ENCODE measurements at regions not wholly inside any gene's neighbourhood (a gene's known extent, or its start where the extent isn't known, plus 50 kb on each side); places are given as distances from the start of the nearest gene placed in this dataset.

DNA sequence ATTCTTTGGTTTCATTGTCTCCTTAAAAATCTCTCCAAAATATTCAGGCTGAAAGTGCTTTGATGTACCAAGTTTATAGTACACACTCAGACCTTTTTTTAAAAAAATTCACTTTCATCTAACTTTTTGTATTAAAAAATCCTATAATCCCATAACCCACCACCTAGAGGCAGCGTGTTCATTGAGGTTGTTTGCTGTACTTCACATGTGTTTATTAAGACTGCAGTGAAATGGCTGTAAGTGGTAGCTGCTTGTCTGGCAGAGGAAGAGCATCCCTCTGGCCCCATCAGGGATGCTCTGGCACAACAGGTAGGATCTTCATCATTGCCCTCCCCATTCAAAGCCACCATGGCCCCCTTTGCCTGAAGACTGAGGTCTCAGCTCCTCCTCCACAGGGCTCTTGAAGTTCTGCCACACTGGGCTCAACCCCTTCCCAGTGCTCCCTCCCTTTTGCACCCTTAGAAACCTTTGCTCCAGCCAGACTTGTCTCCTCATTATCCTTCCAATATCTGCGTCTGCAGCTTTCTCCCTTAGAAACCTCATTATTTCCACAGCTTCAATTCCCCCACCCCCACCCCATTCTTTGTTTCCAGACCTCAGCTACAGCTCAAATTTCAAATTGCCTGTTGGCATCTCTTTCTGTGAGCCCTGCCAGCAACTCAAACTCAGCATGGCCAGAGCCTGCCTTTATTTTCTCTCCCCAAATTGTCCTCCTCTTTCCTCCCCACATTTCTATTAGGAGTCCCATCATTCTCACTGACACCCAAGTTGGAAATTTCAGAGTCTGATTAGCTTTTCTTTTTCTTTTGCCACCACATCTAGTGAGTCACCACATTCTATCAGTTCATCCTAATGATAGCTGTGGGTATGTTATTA, 369.6 kb upstream of the USP24 start:
- DNase-seq (no peak), ATAC-seq (no peak)
- Mint-ChIP-seq H3K36me3 (ENCODE audit: insufficient read depth) (no peaks in the 10 kb centered on the region), H3K9me3 (no peaks in the 10 kb centered on the region), H3K4me1 (ENCODE audit: low read depth) (no peaks in the 10 kb centered on the region), H3K4me3 (no peak overlapping the region), H3K27me3 (ENCODE audit: low read depth) (peaks cover 11% of the 10 kb centered on the region)

DNA sequence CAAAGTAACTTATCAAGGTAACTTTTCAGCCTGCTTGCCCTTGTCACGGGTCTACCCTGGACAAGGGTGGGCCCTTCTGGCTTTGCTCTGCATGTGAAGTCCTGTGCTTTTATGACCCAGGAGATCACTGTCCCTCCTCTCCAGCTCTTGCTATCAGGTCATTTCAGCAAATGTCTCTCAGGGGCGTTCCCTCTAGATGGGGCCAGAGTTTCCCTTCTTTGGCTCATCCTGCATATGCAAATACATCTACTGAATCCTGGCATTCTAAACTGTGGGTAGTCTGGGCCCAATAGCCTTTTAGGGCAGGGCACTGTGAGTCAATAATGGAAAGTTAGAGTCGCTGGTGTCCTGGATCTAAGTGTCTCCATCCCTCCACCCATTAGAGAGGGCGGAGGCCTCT, 366.9 kb upstream of the USP24 start:
- Mint-ChIP-seq H3K4me1 (ENCODE audit: low read depth) (no peaks in the 10 kb centered on the region), H3K36me3 (ENCODE audit: insufficient read depth) (no peaks in the 10 kb centered on the region), H3K4me3 (no peak overlapping the region), H3K27me3 (ENCODE audit: low read depth) (peaks cover 11% of the 10 kb centered on the region), H3K9me3 (no peaks in the 10 kb centered on the region)
- ATAC-seq = no peak
- DNase-seq = no peak

DNA sequence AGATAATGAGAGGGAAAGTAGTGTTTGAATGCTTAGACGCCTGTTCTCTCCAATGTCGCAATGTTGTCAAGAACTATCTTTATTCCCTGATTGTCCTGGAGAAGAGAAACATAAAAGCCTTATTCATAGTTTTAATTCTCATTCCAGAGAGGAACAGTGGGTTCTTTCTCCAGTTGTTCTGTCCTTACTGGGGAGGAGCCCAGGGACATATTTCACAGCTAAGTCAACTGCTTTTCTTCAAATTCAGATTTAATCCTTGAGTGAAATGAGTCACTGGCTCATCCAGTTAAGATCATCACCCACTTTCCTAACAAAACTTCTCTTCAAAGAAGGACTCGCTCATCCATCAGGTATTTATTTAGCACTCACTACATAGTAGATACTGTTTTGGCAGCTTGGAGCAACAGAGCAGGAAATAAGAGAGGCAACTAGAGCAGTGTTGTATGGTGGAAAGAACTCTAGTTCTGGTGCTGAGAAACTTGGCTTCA, 365.7 kb upstream of the USP24 start:
- H3K36me3 Mint-ChIP-seq (ENCODE audit: insufficient read depth) = no peaks in the 10 kb centered on the region
- no peaks in the 10 kb centered on the region for H3K4me1 Mint-ChIP-seq (ENCODE audit: low read depth)

DNA sequence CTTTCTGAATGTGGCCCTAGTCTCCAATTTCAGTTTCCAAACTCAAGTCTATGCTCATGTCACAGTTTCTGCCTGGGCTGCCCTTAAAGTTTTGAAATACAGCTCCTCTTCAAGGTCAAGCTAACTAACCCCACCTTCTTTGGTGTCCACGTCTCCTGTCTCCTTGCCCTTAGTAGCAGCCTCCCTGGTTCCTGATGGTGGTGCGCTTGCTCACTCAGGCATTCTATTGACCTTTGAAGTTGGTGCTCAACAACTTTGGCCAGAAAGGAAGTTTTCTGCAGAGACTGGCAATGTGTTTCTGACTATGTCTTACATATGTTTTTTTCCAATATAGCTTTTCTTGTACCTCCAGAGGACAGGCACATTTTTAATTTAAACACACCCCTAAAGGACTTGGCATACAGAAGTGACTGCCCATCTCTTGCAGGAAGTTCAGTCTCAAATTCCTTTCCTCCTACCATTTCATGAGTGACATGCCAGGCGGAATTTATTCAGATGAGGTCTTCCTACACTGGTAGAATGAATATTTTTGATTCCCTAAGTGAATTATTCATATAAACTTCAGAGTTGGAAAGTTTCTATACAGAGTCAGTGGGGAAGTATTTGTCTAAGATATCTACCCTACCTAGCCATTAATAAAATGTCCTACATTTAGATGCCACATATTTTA, 364.3 kb upstream of the USP24 start:
- Mint-ChIP-seq H3K9me3 (no peaks in the 10 kb centered on the region), H3K4me3 (no peak overlapping the region)
- ATAC-seq = no peak

More for the DNA sequence above, 365.7 kb upstream of the USP24 start:
- ATAC-seq = no peak
- no peak for DNase-seq
- peaks cover 8% of the 10 kb centered on the region for H3K27me3 Mint-ChIP-seq (ENCODE audit: low read depth)
- no peaks in the 10 kb centered on the region for H3K9me3 Mint-ChIP-seq
- H3K4me3 Mint-ChIP-seq = no peak overlapping the region

DNA sequence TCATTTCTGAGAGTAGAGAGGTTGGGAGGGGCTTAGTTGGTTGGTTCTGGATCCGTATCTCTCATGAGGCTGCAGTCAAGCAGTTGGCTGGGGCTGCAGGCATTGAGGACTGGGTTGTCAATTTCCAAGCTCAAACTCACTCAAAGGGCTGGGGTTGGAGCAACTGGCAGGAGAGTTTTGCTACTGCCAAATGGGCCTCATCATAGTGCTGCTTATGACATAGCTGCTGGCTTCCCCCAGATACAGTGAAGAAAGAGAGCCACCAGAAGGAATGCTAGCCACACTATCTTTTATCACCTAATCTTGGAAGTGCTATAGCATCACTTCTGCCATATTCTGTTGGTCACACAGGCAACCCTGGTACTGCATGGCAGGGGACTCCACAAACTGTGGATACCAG, 363.5 kb upstream of the USP24 start:
- no peaks in the 10 kb centered on the region for H3K9me3 Mint-ChIP-seq
- DNase-seq (no peak), ATAC-seq (no peak)
- no peaks in the 10 kb centered on the region for H3K36me3 Mint-ChIP-seq (ENCODE audit: insufficient read depth)
- H3K4me1 Mint-ChIP-seq (ENCODE audit: low read depth) = no peaks in the 10 kb centered on the region
- H3K27me3 Mint-ChIP-seq (ENCODE audit: low read depth) = peaks cover 8% of the 10 kb centered on the region
- H3K4me3 Mint-ChIP-seq = no peak overlapping the region

More for the DNA sequence above, 364.3 kb upstream of the USP24 start:
- no peak for DNase-seq
- Mint-ChIP-seq H3K27me3 (ENCODE audit: low read depth) (peaks cover 8% of the 10 kb centered on the region), H3K36me3 (ENCODE audit: insufficient read depth) (no peaks in the 10 kb centered on the region), H3K4me1 (ENCODE audit: low read depth) (no peaks in the 10 kb centered on the region)

DNA sequence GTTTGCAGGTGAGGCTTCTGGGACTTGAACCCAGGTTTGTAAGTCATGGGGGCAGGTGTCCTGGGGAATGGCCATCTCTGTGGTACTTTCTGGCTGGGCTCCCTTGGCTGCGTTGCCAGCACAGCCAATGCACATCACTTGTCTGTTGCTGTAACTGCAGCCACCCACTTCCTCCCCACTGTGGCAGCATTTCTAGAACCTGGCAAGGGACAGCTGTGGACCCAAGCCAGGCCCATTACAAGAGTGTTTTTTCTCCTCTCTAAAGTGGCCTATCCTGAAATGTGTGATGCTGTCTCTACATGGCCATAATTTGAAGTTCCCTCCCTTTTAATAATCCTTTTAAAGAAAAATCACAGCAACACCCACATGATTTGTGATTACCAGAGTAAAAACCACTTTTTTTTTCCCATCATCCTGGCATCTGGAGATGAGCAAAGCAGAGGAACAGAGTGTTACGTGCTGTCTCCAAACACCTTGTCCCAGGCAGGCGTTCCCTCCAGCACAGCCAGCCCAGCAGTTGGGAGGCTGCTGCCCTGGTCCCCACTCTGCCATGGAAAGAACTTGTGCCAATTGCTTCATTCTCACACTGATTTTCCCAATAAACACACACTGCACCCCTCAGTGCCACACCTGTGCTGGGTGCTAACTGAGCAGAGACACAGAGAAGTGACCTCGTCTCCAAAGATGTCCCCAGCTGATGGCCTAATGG, 360.6 kb upstream of the USP24 start:
- DNase-seq (no peak), ATAC-seq (no peak)
- no peak overlapping the region for H3K4me3 Mint-ChIP-seq
- H3K36me3 Mint-ChIP-seq (ENCODE audit: insufficient read depth) = no peaks in the 10 kb centered on the region
- H3K27me3 Mint-ChIP-seq (ENCODE audit: low read depth) = peaks cover 8% of the 10 kb centered on the region
- no peaks in the 10 kb centered on the region for H3K9me3 Mint-ChIP-seq
- H3K4me1 Mint-ChIP-seq (ENCODE audit: low read depth) = no peaks in the 10 kb centered on the region

DNA sequence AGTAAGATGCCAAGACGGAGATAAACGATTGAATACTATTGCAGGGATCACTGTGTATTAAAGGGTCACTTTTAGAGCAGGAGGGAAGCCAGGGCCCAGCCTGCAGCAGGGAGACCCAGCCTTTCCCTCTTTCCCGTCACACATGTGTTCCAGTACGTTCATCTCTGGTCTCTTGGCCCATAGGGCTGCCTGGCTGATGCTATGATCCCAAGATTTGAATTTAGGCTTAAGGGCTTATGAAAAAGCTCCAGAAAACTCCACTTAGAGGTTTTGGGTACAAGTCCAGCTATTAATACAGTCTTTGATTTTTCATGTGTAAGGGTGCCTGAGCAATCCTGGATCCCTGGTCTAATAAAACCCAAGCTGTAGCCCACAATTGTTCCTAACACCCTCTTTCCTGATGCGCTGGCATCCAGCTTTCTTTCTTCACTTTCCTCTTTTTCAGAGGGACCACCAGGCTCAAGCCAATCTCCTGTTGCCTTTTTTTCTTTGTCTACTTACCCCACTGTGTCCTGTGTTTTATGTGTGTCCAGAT, 359.6 kb upstream of the USP24 start:
- DNase-seq (no peak), ATAC-seq (no peak)
- H3K4me1 Mint-ChIP-seq (ENCODE audit: low read depth) = no peaks in the 10 kb centered on the region
- H3K27me3 Mint-ChIP-seq (ENCODE audit: low read depth) = peaks cover 6% of the 10 kb centered on the region
- no peaks in the 10 kb centered on the region for H3K36me3 Mint-ChIP-seq (ENCODE audit: insufficient read depth)
- no peaks in the 10 kb centered on the region for H3K9me3 Mint-ChIP-seq
- H3K4me3 Mint-ChIP-seq = no peak overlapping the region

DNA sequence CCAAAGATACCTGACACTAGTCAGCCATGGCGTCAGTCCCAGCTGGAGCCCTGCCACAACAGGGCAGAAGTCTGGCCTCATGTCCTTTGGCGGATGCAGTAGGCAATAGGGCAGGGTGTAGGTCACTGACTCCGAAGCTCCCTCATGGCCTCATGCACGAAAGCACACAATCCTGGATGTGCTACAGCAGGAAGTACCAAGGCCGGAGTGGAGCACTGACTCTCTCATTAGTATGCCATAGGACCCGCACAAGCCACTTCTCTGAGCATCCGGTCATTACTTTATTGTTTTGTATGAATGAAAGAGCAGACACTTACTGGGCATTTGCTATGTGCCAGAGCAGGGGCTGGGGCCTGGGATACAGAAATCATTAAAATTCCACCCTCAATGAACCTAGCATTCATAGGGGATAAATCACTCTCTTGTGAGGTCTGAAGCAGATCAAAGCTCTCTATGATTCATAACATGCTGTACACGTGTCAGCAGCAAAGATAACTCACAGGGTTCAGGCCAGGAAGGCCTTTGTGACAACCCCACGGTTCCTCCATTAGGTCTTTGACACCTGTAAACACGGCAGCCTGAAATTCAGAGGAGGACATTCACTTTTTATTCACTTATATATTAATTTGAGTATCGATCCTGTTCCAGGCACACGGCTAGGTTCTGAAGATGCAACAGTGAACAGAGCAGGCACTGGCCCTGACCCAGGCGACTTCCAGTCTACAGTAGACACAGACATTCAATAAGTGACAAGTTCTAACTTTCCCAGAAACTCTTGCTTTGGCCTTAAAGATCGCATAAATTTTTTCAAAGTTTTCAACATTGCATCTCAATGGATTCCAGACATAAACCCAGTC, 357.9 kb upstream of the USP24 start:
- H3K27me3 Mint-ChIP-seq (ENCODE audit: low read depth) = peaks cover 4% of the 10 kb centered on the region
- H3K4me1 Mint-ChIP-seq (ENCODE audit: low read depth) = no peaks in the 10 kb centered on the region
- ATAC-seq (no peak), DNase-seq (no peak)
- H3K4me3 Mint-ChIP-seq = no peak overlapping the region
- no peaks in the 10 kb centered on the region for H3K9me3 Mint-ChIP-seq
- no peaks in the 10 kb centered on the region for H3K36me3 Mint-ChIP-seq (ENCODE audit: insufficient read depth)

DNA sequence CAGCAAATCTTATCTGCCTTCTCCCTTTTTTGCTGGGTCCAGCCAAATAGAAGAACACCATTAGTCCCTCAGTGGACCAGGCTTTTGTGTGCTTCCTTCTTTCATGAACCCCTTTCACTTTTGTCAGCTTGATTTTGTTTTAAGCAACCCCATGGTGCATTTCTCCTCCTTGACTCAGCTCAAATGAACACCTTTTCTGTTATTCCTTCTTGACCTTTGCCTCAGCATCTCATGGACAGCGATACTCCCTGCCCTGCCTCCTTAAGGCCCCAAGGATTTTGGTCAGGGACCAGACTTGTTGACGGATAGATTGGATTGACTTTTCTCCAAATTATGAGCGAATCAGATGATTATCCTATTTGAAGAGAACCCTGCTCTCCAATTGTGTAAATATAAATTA, 356.6 kb upstream of the USP24 start:
- no peak for DNase-seq
- no peak for ATAC-seq
- Mint-ChIP-seq H3K4me3 (no peak overlapping the region), H3K9me3 (no peaks in the 10 kb centered on the region), H3K36me3 (ENCODE audit: insufficient read depth) (no peaks in the 10 kb centered on the region), H3K27me3 (ENCODE audit: low read depth) (peaks cover 4% of the 10 kb centered on the region), H3K4me1 (ENCODE audit: low read depth) (no peaks in the 10 kb centered on the region)

DNA sequence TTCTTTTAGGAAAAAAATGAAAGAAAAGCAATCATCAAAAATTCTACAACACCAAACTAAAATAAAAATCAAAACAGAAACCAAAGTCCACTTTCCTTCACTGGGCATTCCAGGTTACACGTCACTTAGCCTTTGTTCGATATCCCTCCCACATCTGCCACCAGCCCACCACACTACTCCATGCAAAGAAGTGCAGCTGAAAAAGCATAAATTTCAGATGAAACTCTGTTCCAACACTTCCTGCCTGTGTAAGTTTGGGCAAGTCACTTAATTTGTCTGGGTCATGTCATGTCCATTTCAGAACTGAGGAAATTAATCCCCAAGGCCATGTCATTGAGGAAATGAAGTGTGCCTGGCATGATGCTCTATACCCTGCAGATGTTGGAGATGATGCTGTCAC, 354.3 kb upstream of the USP24 start:
- peaks cover 4% of the 10 kb centered on the region for H3K27me3 Mint-ChIP-seq (ENCODE audit: low read depth)
- DNase-seq = no peak
- H3K9me3 Mint-ChIP-seq = no peaks in the 10 kb centered on the region
- H3K36me3 Mint-ChIP-seq (ENCODE audit: insufficient read depth) = no peaks in the 10 kb centered on the region
- no peaks in the 10 kb centered on the region for H3K4me1 Mint-ChIP-seq (ENCODE audit: low read depth)
- H3K4me3 Mint-ChIP-seq = no peak overlapping the region
- no peak for ATAC-seq

DNA sequence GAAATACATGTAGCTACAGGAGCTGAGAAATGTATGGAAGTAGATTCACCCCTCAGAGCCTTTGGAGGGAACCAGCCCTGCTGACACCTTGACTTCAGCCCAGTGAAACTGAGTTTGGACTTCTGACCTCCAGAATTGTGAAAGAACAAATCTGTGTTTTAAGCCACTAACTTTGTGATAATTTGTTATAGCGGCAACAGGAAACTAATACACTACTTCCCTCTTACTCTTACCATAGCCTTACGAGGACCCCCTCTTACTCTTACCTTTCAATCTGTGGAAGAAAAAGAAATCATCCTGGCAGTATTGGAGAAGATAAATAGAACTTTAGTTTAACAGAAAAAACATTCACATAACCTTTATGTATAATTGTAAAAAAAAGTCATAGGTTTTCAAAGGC, 353.6 kb upstream of the USP24 start:
- H3K4me3 Mint-ChIP-seq = no peak overlapping the region
- no peak for ATAC-seq
- H3K9me3 Mint-ChIP-seq = no peaks in the 10 kb centered on the region
- DNase-seq = no peak
- H3K27me3 Mint-ChIP-seq (ENCODE audit: low read depth) = peaks cover 4% of the 10 kb centered on the region
- no peaks in the 10 kb centered on the region for H3K36me3 Mint-ChIP-seq (ENCODE audit: insufficient read depth)
- no peaks in the 10 kb centered on the region for H3K4me1 Mint-ChIP-seq (ENCODE audit: low read depth)

DNA sequence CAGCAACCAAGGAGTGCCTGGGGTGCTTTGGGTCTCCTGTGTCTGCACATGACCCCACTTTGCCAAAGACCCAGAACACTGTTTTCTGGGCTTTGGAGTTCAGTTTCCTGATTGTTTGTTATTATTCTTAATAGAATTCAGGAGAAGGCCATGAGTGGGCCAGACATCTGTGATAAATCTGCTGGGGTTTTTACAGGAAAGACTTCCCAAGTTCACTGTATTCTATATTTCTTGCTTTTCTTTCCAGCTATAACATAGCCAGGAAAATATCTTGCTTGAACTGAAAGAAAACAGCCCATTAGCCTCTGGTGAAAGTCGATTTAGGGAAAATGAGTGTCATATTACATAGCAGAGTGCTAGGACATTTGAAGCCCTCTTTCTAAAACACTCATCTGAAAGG, 345.1 kb upstream of the USP24 start:
- no peaks in the 10 kb centered on the region for H3K27me3 Mint-ChIP-seq (ENCODE audit: low read depth)
- no peak for ATAC-seq
- H3K4me1 Mint-ChIP-seq (ENCODE audit: low read depth) = no peaks in the 10 kb centered on the region
- DNase-seq = no peak
- H3K4me3 Mint-ChIP-seq = no peak overlapping the region
- no peaks in the 10 kb centered on the region for H3K36me3 Mint-ChIP-seq (ENCODE audit: insufficient read depth)
- H3K9me3 Mint-ChIP-seq = no peaks in the 10 kb centered on the region

DNA sequence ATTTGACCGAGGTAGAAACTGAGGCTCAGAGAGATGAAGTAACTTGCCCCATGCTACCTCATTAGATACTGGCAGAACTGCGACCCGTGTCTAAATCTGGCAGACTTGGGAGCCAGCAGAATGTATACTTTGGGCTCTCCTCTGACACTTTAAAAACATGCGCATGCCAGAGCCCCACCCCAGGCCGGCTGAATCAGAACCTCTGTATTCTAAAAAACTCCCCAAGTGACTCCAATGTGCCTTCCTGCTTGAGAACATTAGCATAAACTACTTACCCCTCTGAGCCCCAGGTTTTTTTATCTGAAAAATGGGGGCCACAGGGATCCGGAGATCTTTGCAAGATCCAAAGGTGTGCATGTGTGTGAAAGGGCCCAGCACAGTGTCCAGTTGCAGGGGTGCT, 344.7 kb upstream of the USP24 start:
- H3K4me3 Mint-ChIP-seq = no peak overlapping the region
- H3K9me3 Mint-ChIP-seq = no peaks in the 10 kb centered on the region
- no peaks in the 10 kb centered on the region for H3K27me3 Mint-ChIP-seq (ENCODE audit: low read depth)
- DNase-seq (no peak), ATAC-seq (no peak)
- no peaks in the 10 kb centered on the region for H3K36me3 Mint-ChIP-seq (ENCODE audit: insufficient read depth)
- H3K4me1 Mint-ChIP-seq (ENCODE audit: low read depth) = no peaks in the 10 kb centered on the region

DNA sequence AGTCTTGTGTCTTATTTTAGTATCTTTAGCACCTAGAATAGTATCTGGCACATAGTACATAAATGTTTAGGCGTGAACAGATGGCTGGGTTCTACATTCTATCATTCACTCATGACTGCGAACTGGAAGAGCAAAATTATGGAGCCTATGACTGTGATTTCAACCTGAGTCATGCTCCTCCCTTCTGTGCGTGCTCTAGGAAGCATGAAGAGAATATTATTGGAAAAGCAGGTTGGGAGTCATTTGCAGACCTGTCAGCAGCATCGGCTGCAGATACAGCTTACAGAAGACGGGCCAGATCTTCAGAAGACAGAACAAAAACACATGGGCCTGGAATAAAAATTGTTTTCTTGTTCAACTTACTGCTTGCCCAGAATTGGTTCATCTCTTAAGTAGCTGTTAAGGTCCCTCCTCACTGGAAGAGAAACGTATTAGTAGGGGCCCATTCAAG, 344.0 kb upstream of the USP24 start:
- DNase-seq (no peak), ATAC-seq (no peak)
- no peaks in the 10 kb centered on the region for H3K9me3 Mint-ChIP-seq
- no peak overlapping the region for H3K4me3 Mint-ChIP-seq
- H3K4me1 Mint-ChIP-seq (ENCODE audit: low read depth) = no peaks in the 10 kb centered on the region
- no peaks in the 10 kb centered on the region for H3K27me3 Mint-ChIP-seq (ENCODE audit: low read depth)
- H3K36me3 Mint-ChIP-seq (ENCODE audit: insufficient read depth) = no peaks in the 10 kb centered on the region
